Stimulated activated CD4-positive, alpha-beta T cell treated with anti-CD3 and anti-CD28 coated beads, Interleukin-15, amount 100 ng/mL, for 48 hours (primary cell): ENCODE measurements at regions not wholly inside any gene's neighbourhood (a gene's known extent, or its start where the extent isn't known, plus 50 kb on each side); places are given as distances from the start of the nearest gene placed in this dataset.
"Not testable (repeated sequence)": the region's sequence is repeated elsewhere in the genome, so short reads cannot be mapped to it uniquely, and the experiment has no call there.

ENCODE experiments used
- DNase-seq, 2 donors: peaks; one replicate each; pipeline ENCODE4 v3.0.0-alpha.2; 2020; ENCODE audit warnings: low read depth in 2 of 2

- no peak for DNase-seq
Measured at GRCh38 chr3:72660270-72661114, 187.8 kb downstream of the SHQ1 start.

- no peak for DNase-seq
Measured at GRCh38 chr3:72659596-72659995, 188.6 kb downstream of the SHQ1 start.

DNA sequence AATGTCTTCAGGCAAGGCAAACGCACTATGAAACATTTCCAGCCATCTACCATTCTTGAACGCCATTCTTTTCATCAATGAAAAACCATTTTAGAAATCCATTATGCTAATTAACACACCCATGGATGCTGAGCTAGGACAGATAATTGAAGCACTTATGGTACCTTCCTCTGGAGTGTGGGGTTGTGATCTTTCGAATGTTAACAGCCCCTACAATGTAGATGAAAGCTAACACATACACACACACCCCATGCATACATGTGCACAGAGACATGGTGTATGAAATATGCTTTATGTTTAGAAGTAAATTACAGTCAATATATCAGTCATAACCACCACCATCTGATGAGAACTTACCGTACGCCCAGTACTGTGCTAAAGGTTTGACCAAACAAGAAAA is 189.1 kb downstream of the SHQ1 start:
- no peak for DNase-seq

GRCh38 chr3:72658466-72659100 is 189.7 kb downstream of the SHQ1 start:
- no peak for DNase-seq

DNA sequence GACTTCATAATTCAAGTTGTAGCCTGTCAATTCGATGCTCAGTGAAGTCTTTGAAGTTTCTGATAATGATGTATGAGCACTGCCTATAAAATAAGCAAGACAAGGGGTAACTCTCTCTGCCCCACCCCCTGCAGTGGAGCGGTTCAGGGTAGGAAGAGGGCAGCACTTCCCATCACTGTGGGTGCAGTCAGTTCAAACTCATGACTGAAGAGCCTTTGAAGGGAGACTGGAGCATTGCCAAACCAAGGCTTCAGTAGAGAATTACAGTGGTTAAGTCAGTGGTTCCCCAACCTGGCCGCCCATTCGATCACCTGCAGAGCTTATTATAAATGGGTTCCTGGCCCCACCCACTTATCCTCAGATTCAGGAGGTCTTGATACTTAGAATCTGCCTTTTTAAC is 190.6 kb downstream of the SHQ1 start:
- DNase-seq: peak; percentile 24 to 27

DNA sequence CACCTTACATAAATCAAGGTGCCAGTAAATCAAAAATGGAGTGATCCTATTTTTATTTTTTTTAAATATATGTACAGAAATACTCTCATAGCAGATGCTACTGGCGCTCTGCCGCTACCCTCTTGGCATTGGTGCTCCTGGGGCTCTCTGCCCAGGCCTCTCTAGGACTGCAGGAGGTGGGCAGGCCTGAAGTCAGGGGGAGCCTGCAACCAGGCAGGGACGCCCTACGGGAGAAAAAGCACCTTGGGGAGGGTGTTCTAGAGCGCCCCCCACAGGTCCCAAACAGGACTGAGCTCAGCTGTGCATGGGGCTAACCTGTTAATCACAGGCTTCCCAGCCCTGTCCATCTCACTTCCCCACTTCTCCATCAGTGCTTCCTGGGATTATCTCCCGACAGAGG is 192.5 kb downstream of the SHQ1 start:
- DNase-seq: no peak

DNA sequence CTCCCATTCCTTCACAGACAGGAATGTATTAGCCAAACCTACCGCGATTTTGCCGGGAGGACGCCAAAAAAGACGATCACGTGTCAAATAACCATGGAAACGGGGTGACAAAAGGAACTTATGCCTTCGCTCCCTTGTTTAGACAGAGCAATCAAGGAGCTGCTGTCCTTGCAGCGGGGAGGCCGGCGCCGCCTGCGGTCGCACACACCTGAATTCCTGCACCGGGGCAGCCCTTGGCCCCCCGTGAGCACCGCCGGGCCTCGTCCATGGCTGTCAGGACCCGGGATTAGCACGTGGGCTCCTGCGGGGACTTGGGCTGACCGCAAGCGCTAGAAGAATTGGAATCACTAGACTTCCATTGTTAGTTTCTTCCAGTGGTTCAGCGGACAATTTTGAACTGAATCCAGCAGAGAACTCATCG is 193.1 kb downstream of the SHQ1 start:
- no peak for DNase-seq

DNA sequence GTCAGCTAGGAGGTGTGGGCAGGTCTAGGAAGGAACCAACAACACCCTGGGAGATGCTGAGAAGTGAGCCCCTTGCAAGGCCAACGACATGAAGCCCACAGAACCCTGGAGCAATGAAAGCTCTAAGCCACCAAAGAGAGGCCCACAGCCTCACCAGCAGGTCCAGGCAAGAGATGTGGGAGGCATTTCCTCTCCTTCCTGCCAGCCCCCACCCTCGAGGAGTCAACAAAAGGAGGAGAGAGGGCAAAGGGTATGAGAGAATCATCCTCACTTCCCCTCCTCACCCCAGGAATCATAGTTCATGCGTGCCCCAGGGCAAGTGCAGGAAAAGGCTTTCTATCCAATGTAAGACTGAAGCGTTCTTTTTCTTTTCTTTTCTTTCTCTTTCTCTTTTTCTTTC is 195.8 kb downstream of the SHQ1 start:
- no peak for DNase-seq

DNA sequence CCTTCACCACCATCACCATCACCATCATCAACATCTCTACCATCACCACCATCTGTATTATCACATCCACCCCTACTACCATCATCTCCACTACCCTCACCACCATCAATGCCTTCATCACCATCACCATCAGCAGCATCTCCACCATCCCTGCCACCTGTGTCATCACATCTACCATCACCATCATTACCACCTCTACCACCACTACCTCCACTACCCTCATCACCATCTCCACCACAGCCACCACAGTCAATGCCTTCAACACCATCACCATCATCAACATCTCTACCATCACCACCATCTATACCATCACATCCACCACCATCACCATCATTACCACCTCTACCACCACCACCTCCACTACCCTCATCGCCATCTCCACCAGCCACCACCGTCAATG is 196.7 kb downstream of the SHQ1 start:
- DNase-seq: no peak

- no peak for DNase-seq
Measured at GRCh38 chr3:72646263-72646662, 202.0 kb downstream of the SHQ1 start.

GRCh38 chr3:72643635-72644034 is 204.6 kb downstream of the SHQ1 start:
- DNase-seq: not testable (repeated sequence)

DNA sequence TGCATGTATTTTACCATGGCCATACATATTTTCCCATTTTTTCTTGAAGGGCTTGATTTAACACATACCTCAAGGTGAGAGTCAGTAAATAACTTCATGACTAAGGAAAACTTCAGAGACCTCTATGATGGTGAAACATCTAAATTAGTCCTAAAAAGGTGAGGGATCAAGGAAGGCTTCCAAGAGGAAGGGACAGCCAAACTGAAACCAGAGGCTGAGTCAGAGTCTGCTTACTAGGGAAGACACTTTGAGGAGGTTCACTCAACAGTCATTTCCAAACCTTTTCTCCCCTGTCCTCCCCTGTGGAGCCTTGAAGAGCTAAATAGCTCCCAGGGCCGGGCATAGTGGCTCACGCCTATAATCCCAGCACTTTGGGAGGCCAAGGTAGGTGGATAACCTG is 206.6 kb downstream of the SHQ1 start:
- DNase-seq: no peak

- DNase-seq: no peak
Measured at GRCh38 chr3:72641072-72641471, 207.2 kb downstream of the SHQ1 start.

- no peak for DNase-seq
Measured at GRCh38 chr3:72636969-72637597, 211.2 kb downstream of the SHQ1 start.

GRCh38 chr3:72635551-72635950 is 212.7 kb downstream of the SHQ1 start:
- no peak for DNase-seq

GRCh38 chr3:72634128-72634527 is 214.1 kb downstream of the SHQ1 start:
- DNase-seq: no peak

- no peak for DNase-seq
Measured at GRCh38 chr3:72633534-72633933, 214.7 kb downstream of the SHQ1 start.

- DNase-seq: no peak
Measured at GRCh38 chr3:72633121-72633520, 215.1 kb downstream of the SHQ1 start.

GRCh38 chr3:72632129-72632528 is 216.1 kb downstream of the SHQ1 start:
- DNase-seq: no peak

- DNase-seq: no peak
Measured at GRCh38 chr3:72630969-72631344, 217.3 kb downstream of the SHQ1 start.

DNA sequence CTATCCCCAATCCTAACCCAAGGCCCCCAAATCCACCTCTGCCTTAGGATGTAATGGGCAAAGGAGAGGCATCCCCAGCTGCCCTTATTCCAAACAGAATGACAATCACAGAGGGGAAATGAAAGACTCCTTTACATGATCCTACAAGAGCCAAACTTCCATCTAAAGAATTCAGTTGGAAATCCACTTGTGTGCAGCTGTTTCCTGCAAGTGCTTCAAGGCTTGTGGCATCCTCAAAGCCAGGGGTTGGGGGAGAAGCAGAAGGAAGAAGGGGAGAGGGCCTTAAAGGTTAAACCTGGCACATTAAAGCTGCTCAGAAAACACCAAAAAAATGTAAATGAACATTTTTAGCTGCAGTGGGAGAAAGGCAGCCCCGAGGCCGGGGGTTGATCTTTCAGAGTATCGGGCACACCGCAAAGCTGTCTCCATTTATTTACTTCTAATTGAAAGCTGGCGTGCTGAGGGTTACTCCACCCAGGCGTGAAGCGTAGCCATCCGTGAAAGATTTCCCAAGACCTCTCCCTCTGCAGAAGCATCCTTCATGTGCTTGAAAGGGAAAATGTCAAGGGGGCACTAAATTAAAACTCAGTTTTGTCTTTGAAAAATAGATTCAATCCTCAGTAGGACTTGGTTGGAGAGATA is 217.8 kb downstream of the SHQ1 start:
- no peak for DNase-seq

- no peak for DNase-seq
Measured at GRCh38 chr3:72629191-72629631, 219.0 kb downstream of the SHQ1 start.
